CD4-positive, alpha-beta T cell (primary cell): ENCODE measurements at regions not wholly inside any gene's neighbourhood (a gene's known extent, or its start where the extent isn't known, plus 50 kb on each side); places are given as distances from the start of the nearest gene placed in this dataset.

Experiments
- ATAC-seq: fragments of 200-7000 bp; cut with Tn5 transposase; one replicate; pipeline ENCODE4 v1.10.0; 2022; ENCODE audit warnings: mild to moderate bottlenecking; ENCODE audit not compliant: poor library complexity
- CTCF ChIA-PET: fragments of 350-600 bp; sonication (Branson Sonifier 250); formaldehyde crosslinking; loops from one replicate; lab custom pipeline; 2021; ENCODE audit warnings: antibody characterized with exemption, inconsistent platforms; lab: Charles Lee
- POLR2A ChIA-PET: fragments of 350-600 bp; sonication (Branson Sonifier 250); formaldehyde crosslinking; loops from one replicate; lab custom pipeline; 2021; ENCODE audit warnings: antibody characterized with exemption, inconsistent platforms; lab: Charles Lee
- DNase-seq, 14 experiments: peaks; one replicate each; pipeline ENCODE4 v3.0.0-alpha.2; 2013 to 2020; ENCODE audit warnings: mixed read lengths in 2 of 14
- H3K27ac ChIP-seq, 2 donors: one replicate each; pipeline versions ENCODE4 v1.5.1 to v1.7.0; 2013; ENCODE audit warnings: low read length in 2 of 2, low read depth in 1 of 2, mild to moderate bottlenecking in 1 of 2
- H3K27me3 ChIP-seq, 2 experiments: 1 replicate in 1 of 2; 2 replicates in 1 of 2; pipeline versions ENCODE4 v1.6.1 to v1.7.0; 2013; ENCODE audit warnings: low read length in 2 of 2, control low read depth in 1 of 2, mild to moderate bottlenecking in 1 of 2, moderate library complexity in 1 of 2; ENCODE audit not compliant: insufficient read depth in 2 of 2, control insufficient read depth in 1 of 2
- H3K36me3 ChIP-seq: one replicate; pipeline ENCODE4 v1.6.1; 2013; ENCODE audit warnings: low read length, control low read depth; ENCODE audit not compliant: insufficient read depth
- H3K4me1 ChIP-seq: one replicate; pipeline ENCODE4 v1.6.1; 2013; ENCODE audit warnings: low read length, control low read depth; ENCODE audit not compliant: insufficient read depth
- H3K4me3 ChIP-seq: one replicate; pipeline ENCODE4 v1.5.1; 2013; ENCODE audit warnings: mild to moderate bottlenecking, low read length, moderate library complexity
- H3K9me3 ChIP-seq, 2 experiments: 1 replicate in 1 of 2; 2 replicates in 1 of 2; pipeline versions ENCODE4 v1.6.1 to v1.7.0; 2013; ENCODE audit warnings: low read length in 2 of 2, mild to moderate bottlenecking in 2 of 2, control low read depth in 1 of 2, moderate library complexity in 1 of 2; ENCODE audit not compliant: control insufficient read depth in 1 of 2, insufficient read depth in 1 of 2
- H3K27ac Mint-ChIP-seq: one replicate; pipeline ENCODE4 v1.8.0; 2020; ENCODE audit warnings: mixed read lengths
- H3K27me3 Mint-ChIP-seq: one replicate; pipeline ENCODE4 v1.8.0; 2021; ENCODE audit warnings: mixed read lengths
- H3K36me3 Mint-ChIP-seq: one replicate; pipeline ENCODE4 v1.8.0; 2021; ENCODE audit warnings: low read depth, mixed read lengths
- H3K4me1 Mint-ChIP-seq: one replicate; pipeline ENCODE4 v1.8.0; 2021; ENCODE audit warnings: low read depth, mixed read lengths
- H3K4me3 Mint-ChIP-seq: one replicate; pipeline ENCODE4 v1.8.0; 2020; ENCODE audit warnings: mild to moderate bottlenecking, mixed read lengths
- H3K9me3 Mint-ChIP-seq: one replicate; pipeline ENCODE4 v1.8.0; 2020; ENCODE audit warnings: mixed read lengths
- CTCF ChIP-seq: fragments of 200-600 bp; IDR thresholded peaks from one replicate; pipeline ENCODE4 v1.8.0; 2022; ENCODE audit warnings: antibody characterized with exemption, mild to moderate bottlenecking
- intact Hi-C, 2 experiments: fragments of 100-400 bp; cut with DNase I in 1 of 2; cut with micrococcal nuclease in 1 of 2; formaldehyde crosslinking; loops; one replicate each; pipeline versions ENCODE4 v1.15.1 to v1.9.0; 2023 to 2025; cut with DNase I, micrococcal nuclease

GRCh38 chr13:109862627-109863026 is 76.2 kb upstream of the IRS2 start:
- POLR2A ChIA-PET: no interaction called here
- Mint-ChIP-seq H3K36me3 (no peaks in the 10 kb centered on the region), H3K9me3 (no peaks in the 10 kb centered on the region), H3K27ac (no peak overlapping the region), H3K4me3 (no peak overlapping the region), H3K27me3 (peaks cover 61% of the 10 kb centered on the region), H3K4me1 (no peaks in the 10 kb centered on the region)
- no peaks in the 10 kb centered on the region for H3K9me3 ChIP-seq
- no peak for ATAC-seq
- no peak for TF ChIP-seq CTCF
- CTCF ChIA-PET: no interaction called here
- no peaks in the 10 kb centered on the region for H3K36me3 ChIP-seq
- no peaks in the 10 kb centered on the region for H3K4me1 ChIP-seq
- no peak for DNase-seq
- H3K27ac ChIP-seq: no peak overlapping the region
- H3K27me3 ChIP-seq: peaks cover 11 to 21% of the 10 kb centered on the region in 2 experiments
- intact Hi-C loops: no loop called here
- no peak overlapping the region for H3K4me3 ChIP-seq

- no peak for ATAC-seq
- H3K9me3 Mint-ChIP-seq: no peaks in the 10 kb centered on the region
- intact Hi-C loops: no loop called here
- H3K4me1 Mint-ChIP-seq: no peaks in the 10 kb centered on the region
- TF ChIP-seq CTCF: no peak
- Histone ChIP-seq H3K9me3 (no peaks in the 10 kb centered on the region), H3K36me3 (no peaks in the 10 kb centered on the region), H3K27ac (no peak overlapping the region), H3K27me3 (peaks cover 11 to 40% of the 10 kb centered on the region in 2 experiments), H3K4me3 (no peak overlapping the region), H3K4me1 (no peaks in the 10 kb centered on the region)
- DNase-seq: no peak
- peaks cover 68% of the 10 kb centered on the region for H3K27me3 Mint-ChIP-seq
- no peak overlapping the region for H3K4me3 Mint-ChIP-seq
- ChIA-PET POLR2A (no interaction called here), CTCF (no interaction called here)
- H3K27ac Mint-ChIP-seq: no peak overlapping the region
- no peaks in the 10 kb centered on the region for H3K36me3 Mint-ChIP-seq
Observed at GRCh38 chr13:109859898-109860297, 73.5 kb upstream of the IRS2 start.

GRCh38 chr13:109859216-109859835 is 72.9 kb upstream of the IRS2 start:
- Mint-ChIP-seq H3K4me3 (no peak overlapping the region), H3K9me3 (no peaks in the 10 kb centered on the region), H3K36me3 (no peaks in the 10 kb centered on the region), H3K27me3 (peaks cover 70% of the 10 kb centered on the region), H3K27ac (no peak overlapping the region), H3K4me1 (no peaks in the 10 kb centered on the region)
- no peaks in the 10 kb centered on the region for H3K9me3 ChIP-seq
- no peaks in the 10 kb centered on the region for H3K36me3 ChIP-seq
- CTCF ChIA-PET: no interaction called here
- no peaks in the 10 kb centered on the region for H3K4me1 ChIP-seq
- DNase-seq (no peak), ATAC-seq (no peak)
- POLR2A ChIA-PET: no interaction called here
- H3K27ac ChIP-seq: no peak overlapping the region
- TF ChIP-seq CTCF: no peak
- H3K27me3 ChIP-seq: peaks cover 11 to 41% of the 10 kb centered on the region in 2 experiments
- intact Hi-C loops: no loop called here
- H3K4me3 ChIP-seq: no peak overlapping the region
